Kidney epithelial cell (primary cell): ENCODE measurements at regions not wholly inside any gene's neighbourhood (a gene's known extent, or its start where the extent isn't known, plus 50 kb on each side); places are given as distances from the start of the nearest gene placed in this dataset.

ENCODE experiments used
- DNase-seq: peaks from one replicate; pipeline ENCODE4 v3.0.0-alpha.2; 2010; ENCODE audit warnings: low read depth
- H3K27me3 ChIP-seq: 2 replicates; pipeline ENCODE4 v1.6.0; 2011; ENCODE audit warnings: low read length; ENCODE audit not compliant: control insufficient read depth, insufficient read depth
- H3K36me3 ChIP-seq: 2 replicates; pipeline ENCODE4 v1.5.1; 2011; ENCODE audit warnings: low read length; ENCODE audit not compliant: control insufficient read depth, insufficient read depth
- H3K4me3 ChIP-seq: 2 replicates; pipeline ENCODE4 v1.5.1; 2011; ENCODE audit warnings: low read depth, mild to moderate bottlenecking, control low read depth, low read length
- TF ChIP-seq, protein P1 (sequence below): IDR thresholded peaks from 2 replicates; pipeline ENCODE4 v1.5.1; 2011; ENCODE audit warnings: mild to moderate bottlenecking, moderate library complexity, low read length, control low read depth, inconsistent platforms; ENCODE audit not compliant: insufficient read depth, poor library complexity, severe bottlenecking

GRCh38 chr22:34293324-34293723 lies 373.0 kb upstream of the LARGE1 start:
- H3K4me3 ChIP-seq, result no peak overlapping the region
- no peaks in the 10 kb centered on the region for H3K27me3 ChIP-seq
- no peaks in the 10 kb centered on the region for H3K36me3 ChIP-seq
- TF ChIP-seq, protein P1, sequence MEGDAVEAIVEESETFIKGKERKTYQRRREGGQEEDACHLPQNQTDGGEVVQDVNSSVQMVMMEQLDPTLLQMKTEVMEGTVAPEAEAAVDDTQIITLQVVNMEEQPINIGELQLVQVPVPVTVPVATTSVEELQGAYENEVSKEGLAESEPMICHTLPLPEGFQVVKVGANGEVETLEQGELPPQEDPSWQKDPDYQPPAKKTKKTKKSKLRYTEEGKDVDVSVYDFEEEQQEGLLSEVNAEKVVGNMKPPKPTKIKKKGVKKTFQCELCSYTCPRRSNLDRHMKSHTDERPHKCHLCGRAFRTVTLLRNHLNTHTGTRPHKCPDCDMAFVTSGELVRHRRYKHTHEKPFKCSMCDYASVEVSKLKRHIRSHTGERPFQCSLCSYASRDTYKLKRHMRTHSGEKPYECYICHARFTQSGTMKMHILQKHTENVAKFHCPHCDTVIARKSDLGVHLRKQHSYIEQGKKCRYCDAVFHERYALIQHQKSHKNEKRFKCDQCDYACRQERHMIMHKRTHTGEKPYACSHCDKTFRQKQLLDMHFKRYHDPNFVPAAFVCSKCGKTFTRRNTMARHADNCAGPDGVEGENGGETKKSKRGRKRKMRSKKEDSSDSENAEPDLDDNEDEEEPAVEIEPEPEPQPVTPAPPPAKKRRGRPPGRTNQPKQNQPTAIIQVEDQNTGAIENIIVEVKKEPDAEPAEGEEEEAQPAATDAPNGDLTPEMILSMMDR, result no peak
- no peak for DNase-seq

GRCh38 chr22:34294476-34294875 lies 374.2 kb upstream of the LARGE1 start:
- no peak for DNase-seq
- TF ChIP-seq, protein P1, result no peak
- no peak overlapping the region for H3K4me3 ChIP-seq
- H3K36me3 ChIP-seq, result no peaks in the 10 kb centered on the region
- H3K27me3 ChIP-seq, result no peaks in the 10 kb centered on the region

DNA sequence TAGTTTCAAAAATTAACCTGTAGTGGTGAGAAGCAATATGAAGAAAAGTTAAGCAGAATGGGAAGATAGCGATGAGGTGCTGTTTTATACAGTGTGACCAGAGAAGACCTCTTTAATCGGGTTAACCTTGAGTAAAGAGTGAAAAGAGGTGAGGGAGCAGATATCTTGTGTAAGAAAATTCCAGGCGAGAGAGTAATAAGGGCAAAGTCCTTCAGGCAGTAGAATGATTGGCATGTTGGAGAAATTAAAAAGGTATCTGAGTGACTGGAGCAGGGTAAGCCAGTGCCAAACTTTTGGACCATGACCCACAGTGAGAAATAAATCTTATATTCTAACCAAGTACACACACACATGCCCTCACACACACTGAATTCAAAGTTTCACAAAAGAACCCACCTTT lies 374.7 kb upstream of the LARGE1 start:
- no peaks in the 10 kb centered on the region for H3K27me3 ChIP-seq
- TF ChIP-seq, protein P1, result no peak
- H3K36me3 ChIP-seq, result no peaks in the 10 kb centered on the region
- no peak overlapping the region for H3K4me3 ChIP-seq
- DNase-seq, result no peak

- no peak for DNase-seq
- H3K27me3 ChIP-seq, result no peaks in the 10 kb centered on the region
- no peaks in the 10 kb centered on the region for H3K36me3 ChIP-seq
- no peak overlapping the region for H3K4me3 ChIP-seq
- TF ChIP-seq, protein P1, result no peak
Measured at GRCh38 chr22:34296461-34296860, 376.2 kb upstream of the LARGE1 start.

DNA sequence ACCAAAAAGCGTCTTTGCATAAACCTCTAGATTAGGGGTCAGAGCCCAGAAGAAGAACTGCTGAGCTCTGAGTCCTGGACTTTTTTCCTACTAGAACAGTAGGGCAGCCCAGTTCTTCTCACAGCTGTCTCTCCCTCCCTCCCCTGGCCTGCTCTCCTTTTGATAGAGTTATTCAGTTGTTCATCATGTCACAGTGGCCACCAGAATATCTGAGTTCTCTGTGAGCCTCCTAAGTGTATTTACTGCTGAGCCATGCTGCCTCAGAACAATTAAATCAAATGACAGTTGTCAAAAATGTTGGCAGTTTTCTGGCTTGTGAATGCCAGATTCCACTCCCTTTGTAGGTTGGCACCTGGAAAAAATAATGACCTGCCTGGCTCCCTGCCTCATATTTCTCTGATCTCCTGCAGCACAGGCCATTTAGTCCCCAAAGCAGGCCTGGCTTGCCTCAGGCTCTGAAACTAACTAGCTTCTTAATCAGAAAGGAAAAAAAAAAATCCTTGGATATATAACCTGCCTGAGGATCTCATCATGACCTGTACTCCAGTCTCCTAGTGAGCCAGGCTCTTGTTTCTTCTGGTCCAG lies 377.4 kb upstream of the LARGE1 start:
- no peak for DNase-seq
- TF ChIP-seq, protein P1, result no peak
- Histone ChIP-seq H3K36me3 (no peaks in the 10 kb centered on the region), H3K4me3 (no peak overlapping the region), H3K27me3 (no peaks in the 10 kb centered on the region)

DNA sequence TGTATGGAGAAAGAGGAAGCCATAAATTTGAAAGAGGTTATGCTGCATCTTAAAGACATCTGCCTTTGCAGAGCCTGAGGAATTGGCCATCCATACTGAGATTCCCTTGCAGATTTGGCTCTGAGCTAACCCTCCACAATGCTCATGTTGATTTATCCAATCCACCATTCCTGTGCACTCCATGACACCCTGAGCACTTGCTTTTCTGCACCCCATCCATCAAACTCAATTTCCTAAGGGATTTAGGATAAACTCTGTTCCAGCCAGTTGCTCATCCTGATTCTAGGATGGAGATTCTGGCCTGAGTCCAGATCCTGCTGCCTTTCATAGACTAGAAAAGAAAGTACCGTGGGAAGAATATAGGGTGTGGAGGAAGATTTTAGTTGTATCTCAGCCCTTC lies 379.2 kb upstream of the LARGE1 start:
- TF ChIP-seq, protein P1, result no peak
- Histone ChIP-seq H3K27me3 (no peaks in the 10 kb centered on the region), H3K36me3 (no peaks in the 10 kb centered on the region), H3K4me3 (no peak overlapping the region)
- DNase-seq, result no peak
